ENCODE measurements at regions not wholly inside any gene's neighbourhood (a gene's known extent, or its start where the extent isn't known, plus 50 kb on each side); places are given as distances from the start of the nearest gene placed in this dataset.

DNA sequence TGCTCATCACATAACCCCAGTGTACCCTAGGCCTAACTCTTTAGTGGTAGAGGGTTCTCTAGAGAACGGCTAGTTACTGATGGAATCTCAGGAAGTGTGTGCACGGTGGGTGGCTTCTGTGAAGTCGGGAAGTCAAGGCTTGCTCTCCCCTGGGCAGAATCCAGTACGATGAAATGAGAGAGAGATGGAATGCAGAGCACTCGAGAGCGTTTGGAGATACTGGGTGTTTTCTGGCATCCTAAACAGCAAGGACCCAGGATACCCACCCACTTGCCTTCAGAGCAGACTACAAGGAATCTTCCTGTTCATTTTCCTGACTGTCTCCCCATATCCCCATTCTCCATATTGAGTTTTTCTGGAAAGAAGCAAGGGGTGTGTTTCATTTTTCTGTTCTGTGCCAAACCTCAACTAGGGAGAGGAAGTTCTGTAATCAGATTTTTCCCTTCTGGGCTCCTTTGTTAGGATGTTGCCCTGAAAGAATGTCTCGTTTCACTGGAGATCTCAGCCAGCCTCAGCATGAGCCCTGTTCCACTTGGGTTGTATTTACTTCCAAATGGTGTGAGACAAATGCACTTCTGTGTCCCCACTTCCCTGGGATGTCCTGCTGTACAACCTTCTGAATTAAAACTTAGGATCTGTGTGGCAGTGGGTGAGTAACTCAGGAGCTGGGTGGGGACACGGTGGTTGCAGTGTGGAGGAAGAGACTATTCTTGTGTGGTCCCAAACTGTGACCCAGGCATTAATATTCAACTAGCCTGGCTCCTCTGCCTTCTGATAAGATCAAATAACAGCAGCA is 108.9 kb upstream of the SPRY4 start:
- TF ChIP-seq, protein P1, sequence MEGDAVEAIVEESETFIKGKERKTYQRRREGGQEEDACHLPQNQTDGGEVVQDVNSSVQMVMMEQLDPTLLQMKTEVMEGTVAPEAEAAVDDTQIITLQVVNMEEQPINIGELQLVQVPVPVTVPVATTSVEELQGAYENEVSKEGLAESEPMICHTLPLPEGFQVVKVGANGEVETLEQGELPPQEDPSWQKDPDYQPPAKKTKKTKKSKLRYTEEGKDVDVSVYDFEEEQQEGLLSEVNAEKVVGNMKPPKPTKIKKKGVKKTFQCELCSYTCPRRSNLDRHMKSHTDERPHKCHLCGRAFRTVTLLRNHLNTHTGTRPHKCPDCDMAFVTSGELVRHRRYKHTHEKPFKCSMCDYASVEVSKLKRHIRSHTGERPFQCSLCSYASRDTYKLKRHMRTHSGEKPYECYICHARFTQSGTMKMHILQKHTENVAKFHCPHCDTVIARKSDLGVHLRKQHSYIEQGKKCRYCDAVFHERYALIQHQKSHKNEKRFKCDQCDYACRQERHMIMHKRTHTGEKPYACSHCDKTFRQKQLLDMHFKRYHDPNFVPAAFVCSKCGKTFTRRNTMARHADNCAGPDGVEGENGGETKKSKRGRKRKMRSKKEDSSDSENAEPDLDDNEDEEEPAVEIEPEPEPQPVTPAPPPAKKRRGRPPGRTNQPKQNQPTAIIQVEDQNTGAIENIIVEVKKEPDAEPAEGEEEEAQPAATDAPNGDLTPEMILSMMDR (IDR thresholded peaks at IDR 0.05), result no peak
- TF ChIP-seq POLR2A (IDR thresholded peaks at IDR 0.05), result no peak

Data from heart left ventricle (tissue), 13 donors.